ENCODE measurements at regions not wholly inside any gene's neighbourhood (a gene's known extent, or its start where the extent isn't known, plus 50 kb on each side); places are given as distances from the start of the nearest gene placed in this dataset.

GRCh38 chr20:6562111-6562510 lies 205.4 kb upstream of the BMP2 start (continued):
- no peak for TF ChIP-seq ZNF677 (tag by site-specific recombination; IDR thresholded peaks at IDR 0.05)
- TF ChIP-seq REPIN1 (tag by site-specific recombination; IDR thresholded peaks at IDR 0.05; ENCODE audit: low read depth) = no peak
- no peak for TF ChIP-seq ZBTB8A (tag by site-specific recombination; IDR thresholded peaks at IDR 0.05)
- no peak for TF ChIP-seq KLF16 (tag by site-specific recombination; IDR thresholded peaks at IDR 0.05)
- no peak for TF ChIP-seq ZNF670 (tag by site-specific recombination; IDR thresholded peaks at IDR 0.05; ENCODE audit: low read depth)
- TF ChIP-seq KLF7 (tag by site-specific recombination; IDR thresholded peaks at IDR 0.05; ENCODE audit: borderline replicate concordance) = no peak
- no peak for TF ChIP-seq PRDM1 (tag by site-specific recombination; IDR thresholded peaks at IDR 0.05)
- no peak for TF ChIP-seq ZNF37A (tag by site-specific recombination; IDR thresholded peaks at IDR 0.05)

GRCh38 chr20:6560978-6561377 lies 206.5 kb upstream of the BMP2 start:
- H3K36me3 ChIP-seq (ENCODE audit: control insufficient read depth in 2 of 2, insufficient read depth in 1 of 2, low read length in 2 of 2) = no peaks in the 10 kb centered on the region
- ChIA-PET CTCF (no interaction called here), POLR2A (no interaction called here)
- no peak for TF ChIP-seq ZFP3 (tag by site-specific recombination; IDR thresholded peaks at IDR 0.05; ENCODE audit: low read depth)
- no peak for TF ChIP-seq BCL11B (tag by site-specific recombination; IDR thresholded peaks at IDR 0.05; ENCODE audit: low read depth)
- TF ChIP-seq ZNF529 (tag by site-specific recombination; IDR thresholded peaks at IDR 0.05; ENCODE audit: insufficient replicate concordance) = no peak
- no peak for TF ChIP-seq ZBTB21 (tag by site-specific recombination; IDR thresholded peaks at IDR 0.05)
- no peak for TF ChIP-seq ZNF747 (tag by site-specific recombination; IDR thresholded peaks at IDR 0.05)
- no peak for TF ChIP-seq MZF1 (tag by site-specific recombination; IDR thresholded peaks at IDR 0.05; ENCODE audit: borderline replicate concordance)
- no peak for TF ChIP-seq ZNF423 (tag by site-specific recombination; IDR thresholded peaks at IDR 0.05)
- TF ChIP-seq ZFHX2 (tag by site-specific recombination; conservative IDR thresholded peaks at IDR 0.05) = no peak
- no peak for TF ChIP-seq FEZF1 (tag by site-specific recombination; IDR thresholded peaks at IDR 0.05)
- TF ChIP-seq ZNF311 (tag by site-specific recombination; IDR thresholded peaks at IDR 0.05; ENCODE audit: borderline replicate concordance) = no peak
- TF ChIP-seq GLI2 (tag by site-specific recombination; IDR thresholded peaks at IDR 0.05; ENCODE audit: borderline replicate concordance, low read depth) = no peak
- TF ChIP-seq BCL6B (tag by site-specific recombination; IDR thresholded peaks at IDR 0.05) = no peak
- TF ChIP-seq ZNF660 (tag by site-specific recombination; IDR thresholded peaks at IDR 0.05) = no peak
- TF ChIP-seq ZNF768 (tag by site-specific recombination; IDR thresholded peaks at IDR 0.05) = no peak
- TF ChIP-seq PRDM10 (tag by site-specific recombination; IDR thresholded peaks at IDR 0.05) = no peak
- no peak for TF ChIP-seq ZNF677 (tag by site-specific recombination; IDR thresholded peaks at IDR 0.05)
- TF ChIP-seq TRIM28 (IDR thresholded peaks at IDR 0.05; ENCODE audit: borderline replicate concordance, low read length) = no peak
- H3K4me1 ChIP-seq (ENCODE audit: control insufficient read depth, insufficient read depth, low read length) = no peaks in the 10 kb centered on the region
- no peaks in the 10 kb centered on the region for H3K9me3 ChIP-seq (ENCODE audit: control insufficient read depth, insufficient read depth, low read depth, low read length)
- H3K4me3 ChIP-seq (ENCODE audit: low read depth, low read length) = no peak overlapping the region
- H3K27ac ChIP-seq (ENCODE audit: extremely low read depth, low read depth, low read length) = no peak overlapping the region
